Upper lobe of left lung (tissue), 4 donors: ENCODE measurements at regions not wholly inside any gene's neighbourhood (a gene's known extent, or its start where the extent isn't known, plus 50 kb on each side); places are given as distances from the start of the nearest gene placed in this dataset.

Source experiments
- EP300 ChIP-seq, 4 donors: sonication (generic); formaldehyde crosslinking; IDR thresholded peaks; one replicate each; pipeline ENCODE4 v1.5.1; 2017; ENCODE audit warnings: antibody characterized with exemption in 4 of 4, control low read depth in 2 of 4
- TF ChIP-seq, protein P1 (sequence below), 6 experiments: fragments of 450-650 bp in 4 of 6; fragments of 200-600 bp in 2 of 6; sonication (generic) in 2 of 6; IDR thresholded peaks; one replicate each; pipeline ENCODE4 v1.5.1; 2016 to 2019; ENCODE audit warnings: antibody characterized with exemption in 6 of 6

DNA sequence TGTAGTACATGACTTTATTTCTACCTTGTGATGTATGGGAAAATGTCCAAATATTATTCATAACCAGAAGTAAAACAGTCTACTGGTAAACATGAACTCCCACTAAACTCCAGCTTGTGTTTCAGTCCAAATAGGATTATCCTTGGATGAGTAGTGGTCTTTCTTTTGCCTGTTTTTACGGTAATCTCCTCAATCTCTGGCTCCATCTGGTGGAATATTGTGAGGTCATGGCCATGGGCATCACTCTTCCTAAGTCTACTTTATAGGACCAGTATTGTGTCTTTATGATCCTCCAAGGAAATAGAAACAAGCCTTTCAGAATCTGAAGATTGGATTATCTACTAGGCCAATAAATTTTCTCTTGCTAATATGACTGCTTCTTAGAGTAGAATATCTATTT, 505.0 kb downstream of the BMP2 start:
- TF ChIP-seq, protein P1, sequence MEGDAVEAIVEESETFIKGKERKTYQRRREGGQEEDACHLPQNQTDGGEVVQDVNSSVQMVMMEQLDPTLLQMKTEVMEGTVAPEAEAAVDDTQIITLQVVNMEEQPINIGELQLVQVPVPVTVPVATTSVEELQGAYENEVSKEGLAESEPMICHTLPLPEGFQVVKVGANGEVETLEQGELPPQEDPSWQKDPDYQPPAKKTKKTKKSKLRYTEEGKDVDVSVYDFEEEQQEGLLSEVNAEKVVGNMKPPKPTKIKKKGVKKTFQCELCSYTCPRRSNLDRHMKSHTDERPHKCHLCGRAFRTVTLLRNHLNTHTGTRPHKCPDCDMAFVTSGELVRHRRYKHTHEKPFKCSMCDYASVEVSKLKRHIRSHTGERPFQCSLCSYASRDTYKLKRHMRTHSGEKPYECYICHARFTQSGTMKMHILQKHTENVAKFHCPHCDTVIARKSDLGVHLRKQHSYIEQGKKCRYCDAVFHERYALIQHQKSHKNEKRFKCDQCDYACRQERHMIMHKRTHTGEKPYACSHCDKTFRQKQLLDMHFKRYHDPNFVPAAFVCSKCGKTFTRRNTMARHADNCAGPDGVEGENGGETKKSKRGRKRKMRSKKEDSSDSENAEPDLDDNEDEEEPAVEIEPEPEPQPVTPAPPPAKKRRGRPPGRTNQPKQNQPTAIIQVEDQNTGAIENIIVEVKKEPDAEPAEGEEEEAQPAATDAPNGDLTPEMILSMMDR (IDR thresholded peaks at IDR 0.05): no peak
- no peak for TF ChIP-seq EP300 (IDR thresholded peaks at IDR 0.05)
